HG03558 (cell line): ENCODE measurements at regions not wholly inside any gene's neighbourhood (a gene's known extent, or its start where the extent isn't known, plus 50 kb on each side); places are given as distances from the start of the nearest gene placed in this dataset.

Source experiments
- ATAC-seq: cut with Tn5 transposase; IDR thresholded peaks from one replicate; pipeline ENCODE4 v1.9.1; 2021; ENCODE audit warnings: moderate number of reproducible peaks; ENCODE audit not compliant: unreplicated experiment; ENCODE audit errors: extremely low read depth

DNA sequence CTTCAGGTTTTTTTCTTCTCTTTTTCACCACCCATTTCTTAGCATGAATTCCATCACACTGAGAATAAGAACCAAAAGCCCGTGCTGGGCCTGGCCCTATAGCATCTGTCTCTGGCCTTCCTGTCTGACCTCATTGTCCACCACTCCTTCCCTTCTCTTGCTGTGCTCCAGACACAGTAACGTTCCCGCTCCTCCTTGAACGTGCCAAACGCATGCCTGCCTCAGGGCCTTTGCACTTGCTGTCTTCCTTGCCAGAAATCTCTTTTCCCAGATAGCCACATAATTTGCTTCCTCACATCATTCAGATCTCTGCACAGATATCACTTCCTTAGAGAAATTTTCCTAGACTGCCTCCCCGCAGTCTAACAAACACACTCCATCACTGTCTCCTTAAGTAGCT is 119.6 kb upstream of the CPSF6 start:
- ATAC-seq, result no peak

DNA sequence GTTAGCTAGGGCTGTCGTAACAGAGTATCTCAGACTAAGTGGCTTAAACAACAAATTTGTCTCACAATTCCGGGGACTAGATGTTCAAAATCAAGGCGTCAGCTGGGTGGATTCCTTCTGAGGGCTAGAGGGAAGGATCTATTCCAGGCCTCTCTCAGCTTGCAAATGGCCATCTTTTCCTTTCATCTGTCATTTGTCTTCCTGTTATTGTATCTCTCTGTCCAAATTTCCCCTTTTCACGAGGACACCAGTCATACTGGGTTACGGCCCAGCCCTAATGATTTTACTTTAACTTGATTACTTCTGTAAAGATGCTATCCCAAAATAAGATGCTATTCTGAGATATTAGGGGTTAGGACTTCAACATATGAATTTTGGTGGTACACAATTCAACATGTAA is 119.0 kb upstream of the CPSF6 start:
- ATAC-seq, result no peak

DNA sequence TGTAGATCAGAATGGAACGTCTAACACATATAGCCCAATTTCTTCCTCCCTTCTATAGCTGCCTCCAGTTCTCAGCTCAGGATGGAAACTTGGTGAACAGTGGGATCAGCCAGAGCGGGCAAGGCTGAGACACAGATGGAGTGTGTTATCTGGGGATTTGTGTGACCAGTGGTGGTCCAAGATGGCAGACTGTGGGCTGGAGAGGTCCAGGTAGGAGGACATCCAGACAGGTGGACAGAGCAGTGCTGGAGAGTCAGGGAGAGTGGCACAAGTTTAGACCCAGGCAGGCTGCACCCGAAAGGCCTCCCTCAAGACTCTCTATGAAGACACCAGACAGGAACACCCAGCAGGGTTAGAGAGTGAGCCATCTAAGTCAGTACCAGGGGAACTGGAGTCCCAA is 116.1 kb upstream of the CPSF6 start:
- no peak for ATAC-seq

DNA sequence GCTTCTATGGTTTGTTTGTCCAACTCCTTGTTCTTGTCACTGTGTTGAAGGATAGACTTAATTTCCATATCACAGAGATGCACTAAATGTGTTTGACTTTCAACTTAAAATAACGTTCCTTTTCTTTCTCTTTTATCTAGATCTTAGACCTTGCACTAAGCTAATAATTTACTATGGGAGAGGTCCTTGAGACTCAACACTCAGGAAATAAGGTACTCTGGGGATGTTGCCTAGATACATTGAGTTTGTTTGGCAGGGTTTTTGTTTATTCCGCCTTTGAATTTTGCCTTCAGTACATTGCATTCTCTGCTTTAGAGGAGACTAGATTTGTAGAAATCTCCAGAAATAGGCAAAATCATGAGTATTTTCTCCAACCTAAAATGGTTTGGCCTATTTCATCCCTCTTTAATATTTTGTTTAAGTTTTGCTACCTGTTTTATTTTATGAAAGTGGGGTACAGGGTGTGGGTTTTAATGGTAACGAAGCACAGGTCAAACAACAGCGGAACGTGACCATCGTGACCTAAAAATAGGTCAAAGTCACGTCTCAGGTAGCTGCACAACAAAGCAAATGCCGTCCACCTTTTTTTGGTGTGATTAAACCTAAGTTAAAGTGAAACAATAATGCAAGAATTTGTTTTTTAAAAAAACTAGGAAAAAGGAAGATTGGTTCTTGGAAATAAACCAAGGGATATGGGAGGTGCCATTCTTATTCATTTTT is 115.3 kb upstream of the CPSF6 start:
- ATAC-seq, result no peak

DNA sequence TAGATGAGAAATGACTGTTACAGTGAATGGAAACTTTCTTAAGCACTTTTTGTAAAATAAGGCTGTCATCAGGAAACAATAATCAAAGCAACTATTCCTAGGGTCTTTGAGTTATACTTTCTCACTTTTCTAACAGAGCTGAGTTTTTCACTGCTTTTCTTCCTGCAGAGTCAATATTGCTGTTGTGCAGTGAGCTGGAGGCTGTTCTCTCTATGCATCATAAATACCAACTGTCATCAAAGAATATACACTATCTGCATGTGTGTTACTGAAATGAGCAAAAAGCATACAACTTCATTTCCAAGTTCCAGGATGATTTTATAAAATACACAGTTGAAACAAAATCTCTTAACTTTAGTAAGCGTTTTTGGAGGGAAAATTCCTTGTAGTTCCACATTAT is 110.4 kb upstream of the CPSF6 start:
- ATAC-seq, result no peak

DNA sequence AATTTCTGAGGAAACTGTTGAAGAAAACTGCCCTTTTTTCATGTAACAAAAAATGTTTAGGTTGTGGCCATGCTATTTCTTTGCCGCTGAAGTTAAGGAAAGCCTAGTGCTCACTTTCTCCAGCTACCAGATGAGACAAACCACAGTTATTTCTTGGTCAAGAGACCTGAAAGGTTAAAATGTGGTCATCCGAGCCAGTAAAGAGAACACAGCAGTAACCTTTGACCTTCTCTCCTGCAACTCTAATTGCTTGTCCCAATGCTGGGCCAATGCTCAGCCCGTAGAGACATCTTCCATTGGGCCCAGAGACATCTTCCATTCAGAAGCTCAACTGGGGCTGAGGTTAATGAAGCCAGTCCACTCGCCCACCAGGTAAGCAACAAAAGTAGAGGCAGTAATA is 109.8 kb upstream of the CPSF6 start:
- no peak for ATAC-seq

DNA sequence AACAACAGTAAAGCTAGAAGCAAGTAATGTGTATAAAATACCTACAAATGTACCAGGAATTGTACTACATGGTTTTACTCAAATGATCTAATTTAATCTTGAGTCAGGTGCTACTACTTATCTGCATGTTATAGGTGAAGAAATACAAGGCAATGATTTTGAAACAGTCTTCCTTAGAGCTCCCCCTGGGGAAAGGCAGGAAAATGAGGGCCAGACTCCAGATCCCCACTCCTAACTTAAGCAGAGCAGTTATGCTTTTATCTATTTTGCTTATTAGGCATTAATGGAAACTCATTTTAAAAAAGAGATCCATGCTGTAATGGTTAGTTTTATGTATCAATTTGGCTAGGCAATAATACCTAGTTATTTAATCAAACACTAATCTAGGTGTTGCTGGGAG is 109.3 kb upstream of the CPSF6 start:
- no peak for ATAC-seq

DNA sequence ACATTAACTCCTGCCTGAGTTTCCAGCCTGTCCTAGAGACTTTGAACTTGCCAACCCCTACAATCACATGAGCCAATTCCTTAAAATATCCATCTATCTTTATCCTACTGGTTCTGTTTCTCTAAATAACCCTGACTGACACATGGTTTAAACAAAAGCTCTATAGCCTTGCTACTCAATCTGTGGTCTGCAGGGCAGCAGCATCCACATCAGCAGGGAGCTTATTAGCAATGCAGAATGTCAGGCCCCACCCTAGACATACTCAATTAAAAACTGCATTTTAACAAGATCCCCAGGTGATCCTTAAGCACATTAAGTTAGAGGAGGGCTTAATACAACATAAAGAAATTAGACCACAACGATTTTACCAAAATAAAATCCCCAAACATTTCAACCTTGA is 108.3 kb upstream of the CPSF6 start:
- no peak for ATAC-seq

DNA sequence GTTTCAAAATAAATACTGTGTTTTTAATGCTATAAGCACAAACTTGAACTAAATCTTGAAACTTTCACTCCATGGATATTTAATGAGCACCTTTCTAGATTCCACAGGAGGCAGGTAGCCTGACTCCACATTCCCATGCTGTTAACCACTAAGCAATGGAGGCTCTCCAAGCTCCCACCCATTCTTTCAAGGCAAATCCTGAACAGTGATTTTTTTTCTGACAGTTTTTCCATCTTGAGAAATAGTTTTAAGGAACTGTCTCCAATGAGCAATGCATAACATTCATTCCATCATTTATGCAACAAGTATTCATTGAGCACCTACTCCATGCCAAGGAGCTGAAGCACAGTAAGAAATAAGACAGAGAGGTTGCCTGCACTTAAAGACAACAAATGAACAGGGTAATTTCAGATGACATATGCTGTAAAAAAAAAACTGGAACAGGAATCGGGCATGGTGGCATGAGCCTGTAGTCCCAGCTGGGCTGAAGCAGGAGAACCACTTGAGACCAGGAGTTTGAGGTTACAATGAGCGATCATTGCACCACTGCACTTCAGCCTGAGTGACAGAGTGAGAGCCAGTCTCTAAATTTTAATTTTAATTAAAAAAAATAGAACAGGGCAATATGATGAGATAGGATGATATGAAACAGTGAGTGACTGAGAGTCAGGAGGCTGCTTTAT is 102.3 kb upstream of the CPSF6 start:
- no peak for ATAC-seq

DNA sequence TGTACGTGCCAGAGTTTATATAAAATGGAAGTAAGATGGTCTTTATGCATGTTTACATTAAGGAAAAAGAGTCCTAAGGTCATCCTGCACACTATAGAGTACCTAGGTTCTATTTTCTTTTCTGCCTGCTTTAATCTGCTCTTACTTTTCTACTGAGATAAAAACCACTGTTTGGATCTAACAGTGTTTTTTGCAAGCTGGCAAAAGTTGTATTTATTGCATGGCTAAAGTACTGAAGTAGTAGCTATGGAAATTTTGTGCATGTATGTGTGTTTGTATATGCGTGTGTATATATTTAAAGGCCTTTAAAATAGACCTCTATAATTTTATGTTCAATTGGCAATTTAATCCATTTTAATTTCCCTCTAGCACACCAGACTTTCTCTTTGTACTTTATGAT is 98.3 kb upstream of the CPSF6 start:
- no peak for ATAC-seq

DNA sequence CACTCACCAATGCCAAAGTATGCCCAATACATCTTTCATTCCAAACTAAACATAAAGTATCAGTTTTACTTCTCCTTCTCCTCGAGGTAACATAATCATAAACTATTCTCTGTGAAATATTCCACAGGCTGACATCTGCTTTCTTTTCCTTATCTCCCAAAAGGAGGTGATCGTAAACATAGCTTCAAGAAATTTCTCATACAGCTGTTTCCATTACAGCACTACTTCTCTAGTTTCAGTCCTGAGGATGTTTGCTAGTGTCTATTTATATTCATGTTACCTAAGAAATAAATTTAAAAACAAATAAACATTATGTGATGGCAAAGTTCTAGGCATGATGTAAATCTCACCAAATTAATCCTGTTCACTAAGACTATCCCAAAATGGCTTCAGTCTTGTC is 90.1 kb upstream of the CPSF6 start:
- ATAC-seq, result no peak

DNA sequence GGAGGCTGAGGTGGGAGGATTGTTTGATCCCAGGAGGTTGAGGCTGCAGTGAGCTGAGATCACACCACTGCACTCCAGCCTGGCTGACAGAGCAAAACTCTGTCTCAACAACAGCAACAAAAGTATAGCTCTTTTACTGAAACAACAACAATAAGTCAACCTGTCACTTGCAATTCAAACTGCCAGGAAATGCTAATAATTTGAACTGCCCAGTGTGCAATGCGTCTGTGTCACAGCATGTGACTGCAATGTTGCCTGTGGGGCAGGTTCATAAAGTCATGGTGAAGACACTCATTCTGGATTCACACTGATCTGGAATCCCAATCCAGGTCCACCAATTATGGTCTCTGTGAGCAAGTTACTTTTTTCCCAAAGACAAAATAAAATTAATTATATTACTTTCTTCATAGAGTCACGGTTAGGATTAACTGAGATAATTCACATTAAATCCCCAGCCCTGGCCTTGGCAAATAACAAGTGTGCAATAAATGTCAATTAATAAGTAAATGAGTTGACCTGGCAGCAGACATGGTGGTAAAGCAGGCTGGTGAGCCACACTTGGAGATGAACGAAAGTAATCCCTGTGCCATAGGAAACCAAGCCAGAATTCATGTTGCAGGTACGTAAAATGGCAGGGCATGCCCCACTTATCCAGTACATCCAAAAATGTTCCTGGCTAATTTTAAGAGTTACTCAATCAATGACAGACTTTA is 89.1 kb upstream of the CPSF6 start:
- no peak for ATAC-seq

DNA sequence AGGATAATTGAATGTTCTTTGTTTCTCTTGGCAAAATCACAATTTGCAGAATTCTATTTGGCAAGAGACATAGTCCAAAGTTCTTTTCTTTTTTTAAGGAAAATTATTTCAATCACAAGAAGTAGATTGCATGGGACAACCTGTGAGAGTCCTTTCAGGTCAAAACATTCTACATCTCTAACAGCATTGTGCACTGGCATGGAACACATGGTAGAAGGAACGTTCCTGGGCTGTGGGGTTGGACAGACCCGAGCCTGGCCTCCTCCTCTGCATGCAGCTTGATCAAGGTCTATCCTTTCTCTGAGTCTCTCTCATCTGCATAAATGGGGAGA is 88.6 kb upstream of the CPSF6 start:
- no peak for ATAC-seq

DNA sequence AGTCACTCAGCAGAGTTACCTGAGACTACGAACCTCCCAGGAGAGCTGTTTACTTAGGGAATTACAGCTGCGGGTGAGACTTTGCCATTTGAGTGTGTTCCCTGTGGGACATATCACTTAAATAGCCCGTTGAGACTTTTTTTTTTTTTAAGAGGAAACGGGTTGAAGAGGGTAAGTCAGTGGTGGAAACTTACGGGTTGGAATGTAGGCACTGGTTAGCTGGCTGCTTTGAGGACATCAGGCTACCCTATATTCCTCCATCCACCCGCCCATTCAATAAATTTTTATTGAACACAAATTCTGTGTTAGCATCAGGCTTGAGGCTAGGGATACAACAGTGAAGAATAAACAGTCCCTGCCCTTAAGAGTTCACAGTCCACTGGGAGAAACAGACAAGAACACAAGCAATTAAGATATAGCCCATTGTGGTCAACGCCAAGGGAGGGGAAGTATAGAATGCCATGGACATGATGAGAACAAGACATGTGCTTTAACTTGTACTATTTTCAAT is 88.1 kb upstream of the CPSF6 start:
- no peak for ATAC-seq

DNA sequence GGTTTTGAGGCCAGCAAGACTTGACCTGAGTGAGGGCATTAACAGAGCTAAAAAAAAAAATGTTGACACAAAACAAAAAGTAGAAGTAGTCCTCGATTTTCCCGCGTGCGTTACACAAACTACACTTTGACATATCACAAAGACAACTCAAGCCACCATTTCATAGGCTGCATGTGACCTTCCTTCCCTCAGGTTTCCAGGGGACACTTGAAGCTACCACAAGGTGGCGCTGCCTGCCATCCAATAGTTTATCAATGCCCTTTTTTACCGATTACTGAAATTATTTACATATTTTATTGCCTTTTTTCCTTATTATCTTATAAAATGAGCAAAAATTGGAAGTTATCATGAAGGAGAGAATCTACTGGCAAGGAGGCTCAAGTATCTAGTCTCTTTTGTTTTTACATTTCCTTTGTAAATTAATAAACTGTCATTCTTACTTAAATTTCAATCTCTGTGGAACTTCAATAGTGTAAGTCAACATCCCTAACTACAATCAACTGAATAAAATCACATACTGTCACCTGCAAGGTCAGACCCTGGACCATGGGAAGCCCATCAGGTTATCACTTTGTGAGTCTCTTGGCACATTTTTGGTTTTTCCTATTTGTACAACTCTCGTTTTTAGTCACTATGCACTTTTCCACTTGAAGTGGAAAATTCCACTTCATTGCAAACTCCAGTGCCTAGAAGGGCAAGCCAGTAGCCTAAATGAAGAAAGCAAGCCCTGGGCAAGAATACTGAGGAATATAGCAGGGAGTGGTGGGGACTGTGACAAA is 84.6 kb upstream of the CPSF6 start:
- ATAC-seq, result no peak

DNA sequence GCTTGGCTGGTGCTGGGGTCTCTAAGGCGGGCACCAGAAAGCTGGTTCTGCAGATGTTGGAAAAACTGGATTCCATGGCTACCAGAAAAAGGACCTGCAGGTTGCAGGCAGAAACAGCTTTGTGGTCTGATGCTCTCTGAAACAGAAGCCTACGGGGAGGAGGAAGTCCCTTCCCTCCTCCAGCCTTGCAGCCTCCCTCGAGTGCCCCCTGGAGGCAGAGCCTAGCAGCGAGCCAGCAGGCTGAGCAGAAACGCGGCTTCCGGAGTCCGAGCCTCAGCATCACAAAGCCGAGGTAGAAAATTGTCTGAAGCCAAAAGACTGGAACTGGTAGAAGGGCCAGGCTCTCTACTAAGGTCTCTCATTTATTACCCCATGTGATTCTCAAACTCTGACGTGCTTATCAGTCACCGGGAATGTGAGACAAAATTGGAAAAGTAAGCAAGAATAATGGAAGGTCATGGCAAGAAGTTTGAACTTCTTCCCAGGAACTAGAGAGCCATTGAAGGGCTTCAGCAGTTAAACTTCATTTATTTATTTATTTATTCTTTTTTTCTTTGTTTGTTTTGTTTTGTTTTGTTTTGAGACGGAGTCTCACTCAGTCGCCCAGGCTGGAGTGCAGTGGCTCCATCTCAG is 82.2 kb upstream of the CPSF6 start:
- peak; percentile 86 for ATAC-seq

DNA sequence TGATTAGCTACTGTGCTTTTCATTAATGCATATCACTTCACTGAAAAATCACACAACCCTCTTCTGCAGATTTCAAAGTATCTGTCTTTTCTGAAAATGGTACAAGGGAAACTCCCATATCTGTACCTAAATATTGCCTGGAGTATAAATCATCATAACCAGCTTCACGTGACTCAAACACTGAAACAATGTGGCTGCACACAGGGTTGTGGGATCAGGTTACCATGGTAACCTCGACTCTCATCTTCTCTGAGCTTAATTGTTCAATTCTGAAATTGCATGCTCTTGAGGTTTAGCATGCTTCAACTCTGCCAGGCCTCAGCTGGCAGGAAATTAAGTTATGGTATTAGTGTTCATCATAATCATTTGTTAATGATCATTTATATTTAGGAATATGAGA is 77.5 kb upstream of the CPSF6 start:
- ATAC-seq, result peak; percentile 57

DNA sequence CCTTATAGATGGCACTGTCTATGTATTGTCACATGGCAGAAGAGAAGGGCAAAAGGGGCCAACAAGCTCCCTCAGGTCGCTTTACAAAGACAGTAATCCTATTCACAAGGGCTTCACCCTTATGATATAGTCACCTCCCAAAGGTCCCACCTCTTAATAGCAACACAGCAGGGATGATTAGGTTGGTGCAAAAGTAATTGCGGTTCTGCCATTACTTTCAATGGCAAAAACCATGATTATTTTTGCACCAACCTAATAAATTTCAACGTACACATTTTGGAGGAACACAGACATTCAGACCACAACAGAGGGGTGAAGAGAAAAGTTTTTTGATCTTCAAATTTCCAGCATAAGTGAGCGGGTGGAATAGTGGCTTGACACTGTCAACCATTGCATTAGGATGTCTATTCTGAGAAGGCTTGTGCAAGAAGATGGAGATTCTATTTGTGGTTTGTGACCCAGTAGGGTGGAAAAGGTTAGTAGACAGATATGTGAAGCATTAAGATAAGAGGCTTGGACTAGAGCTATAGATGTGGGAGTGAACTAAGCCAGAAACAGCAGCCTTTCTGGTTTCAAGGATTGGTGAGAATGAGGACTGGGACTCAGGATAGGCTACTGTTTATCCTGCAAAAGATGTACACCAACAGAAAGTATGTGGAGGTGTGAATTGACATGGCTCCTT is 75.5 kb upstream of the CPSF6 start:
- ATAC-seq, result no peak

DNA sequence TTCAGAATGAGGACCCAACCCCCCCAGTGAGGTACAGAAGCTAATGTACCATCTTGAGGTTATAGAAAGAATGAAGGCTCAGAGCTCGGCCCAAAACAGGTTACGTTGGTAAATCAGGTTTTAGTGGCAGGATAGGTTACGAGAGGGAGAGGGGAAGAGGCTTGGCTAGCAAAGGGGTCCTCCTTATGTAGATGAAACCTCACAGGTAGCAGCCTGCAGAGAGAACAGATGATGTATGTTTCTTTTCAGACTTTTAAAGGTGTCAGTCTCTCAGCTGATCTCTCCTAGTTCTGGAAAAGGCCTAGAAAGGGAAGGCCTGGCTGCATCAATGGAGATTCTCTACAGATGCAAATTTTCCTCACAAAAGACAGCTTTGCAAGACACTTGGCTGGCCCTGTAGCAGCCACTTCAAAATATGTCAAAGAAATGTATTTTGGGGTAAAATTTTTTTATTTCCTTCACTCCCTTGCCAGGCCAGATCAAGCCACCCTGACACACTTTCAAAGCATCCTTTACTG is 71.7 kb upstream of the CPSF6 start:
- ATAC-seq, result no peak

DNA sequence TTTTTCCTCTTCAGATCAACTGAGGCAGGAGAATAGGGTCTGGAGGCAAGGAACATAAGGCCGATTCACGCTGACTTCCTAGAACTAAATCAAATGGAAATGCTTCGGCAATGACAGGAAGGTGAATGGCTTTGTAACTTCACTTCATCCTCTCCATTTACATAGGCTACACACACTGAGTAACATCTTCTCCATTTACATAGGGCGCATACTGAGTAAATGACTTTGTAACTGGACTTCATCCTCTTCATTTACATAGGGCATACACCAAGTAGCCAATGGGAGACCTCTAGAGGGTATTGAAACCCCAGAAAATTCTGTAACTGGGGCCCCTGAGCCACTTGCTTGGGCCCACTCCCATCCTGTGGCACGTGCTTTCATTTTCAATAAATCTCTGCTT is 71.0 kb upstream of the CPSF6 start:
- no peak for ATAC-seq
